Smooth muscle cell (in vitro differentiated cells): ENCODE measurements at regions not wholly inside any gene's neighbourhood (a gene's known extent, or its start where the extent isn't known, plus 50 kb on each side); places are given as distances from the start of the nearest gene placed in this dataset.

ENCODE experiments used
- DNase-seq: peaks from one replicate; lab custom pipeline; 2025; ENCODE audit not compliant: unreplicated experiment; lab: John Stamatoyannopoulos, UW
- H2AFZ ChIP-seq: fragments of 200-600 bp; sonication (generic); 2 replicates; pipeline ENCODE4 v1.6.0; 2016; ENCODE audit warnings: antibody characterized with exemption, low read depth, mild to moderate bottlenecking
- H3F3A ChIP-seq: fragments of 200-600 bp; sonication (generic); 2 replicates; pipeline ENCODE4 v1.6.0; 2017; ENCODE audit warnings: antibody characterized with exemption, low read depth
- H3K27ac ChIP-seq: fragments of 200-600 bp; sonication (generic); 2 replicates; pipeline ENCODE4 v1.5.1; 2016; ENCODE audit warnings: low read depth, mild to moderate bottlenecking
- H3K27me3 ChIP-seq: fragments of 200-600 bp; sonication (generic); 2 replicates; pipeline ENCODE4 v1.6.1; 2016; ENCODE audit warnings: low read depth, mild to moderate bottlenecking
- H3K36me3 ChIP-seq: fragments of 200-600 bp; sonication (generic); 2 replicates; pipeline ENCODE4 v1.5.1; 2016; ENCODE audit warnings: low read depth
- H3K4me1 ChIP-seq: fragments of 200-600 bp; sonication (generic); 2 replicates; pipeline ENCODE4 v1.5.1; 2016; ENCODE audit warnings: low read depth
- H3K4me2 ChIP-seq: fragments of 200-600 bp; sonication (generic); 2 replicates; pipeline ENCODE4 v1.6.0; 2016; ENCODE audit warnings: mild to moderate bottlenecking
- H3K4me3 ChIP-seq: fragments of 200-600 bp; sonication (generic); 2 replicates; pipeline ENCODE4 v1.5.1; 2016; ENCODE audit warnings: mild to moderate bottlenecking
- H3K79me2 ChIP-seq: fragments of 200-600 bp; sonication (generic); 2 replicates; pipeline ENCODE4 v1.6.0; 2016; ENCODE audit warnings: low read depth, mild to moderate bottlenecking
- H3K9ac ChIP-seq: fragments of 200-600 bp; sonication (generic); 2 replicates; pipeline ENCODE4 v1.6.0; 2016; ENCODE audit warnings: low read depth
- H3K9me3 ChIP-seq: fragments of 200-600 bp; sonication (generic); replicated peaks from 2 replicates; pipeline ENCODE4 v1.5.1; 2016; ENCODE audit warnings: low read depth
- H4K20me1 ChIP-seq: fragments of 200-600 bp; sonication (generic); 2 replicates; pipeline ENCODE4 v1.6.0; 2016; ENCODE audit warnings: low read depth
- WGBS: methylation state at CpG from one replicate; pipeline ENCODE4 v1.1.7; 2016; ENCODE audit warnings: low lambda C conversion rate; 5-methylcytosine and 5-hydroxymethylcytosine counted together
- TF ChIP-seq, protein P1 (sequence below): fragments of 200-600 bp; sonication (generic); IDR thresholded peaks from 2 replicates; pipeline ENCODE4 v1.5.1; 2017; ENCODE audit warnings: borderline replicate concordance, mild to moderate bottlenecking, antibody characterized with exemption; ENCODE audit not compliant: insufficient read depth, poor library complexity, severe bottlenecking

DNA sequence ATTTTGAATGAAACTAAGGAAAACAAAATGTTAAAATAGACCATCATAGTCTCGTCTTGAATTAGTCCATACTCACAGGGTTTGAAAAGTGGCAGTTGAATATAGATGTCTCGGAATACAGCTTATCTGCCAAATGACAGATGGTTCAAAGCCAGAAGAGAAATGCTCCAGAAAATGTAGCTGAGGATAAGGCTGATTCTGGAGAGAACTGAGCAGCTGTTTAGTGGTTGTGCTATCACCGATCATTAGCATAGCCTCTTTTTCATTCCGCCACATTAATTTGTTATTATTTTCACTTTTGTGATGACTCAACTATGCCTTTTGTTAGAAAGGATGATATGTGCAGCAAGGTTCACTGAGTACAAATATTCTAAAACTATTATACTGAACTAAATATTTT, 390.2 kb upstream of the MAN1A1 start:
- no peak for DNase-seq
- WGBS: 58% methylated on average over 4 of the region's 4 CpGs
- TF ChIP-seq, protein P1, sequence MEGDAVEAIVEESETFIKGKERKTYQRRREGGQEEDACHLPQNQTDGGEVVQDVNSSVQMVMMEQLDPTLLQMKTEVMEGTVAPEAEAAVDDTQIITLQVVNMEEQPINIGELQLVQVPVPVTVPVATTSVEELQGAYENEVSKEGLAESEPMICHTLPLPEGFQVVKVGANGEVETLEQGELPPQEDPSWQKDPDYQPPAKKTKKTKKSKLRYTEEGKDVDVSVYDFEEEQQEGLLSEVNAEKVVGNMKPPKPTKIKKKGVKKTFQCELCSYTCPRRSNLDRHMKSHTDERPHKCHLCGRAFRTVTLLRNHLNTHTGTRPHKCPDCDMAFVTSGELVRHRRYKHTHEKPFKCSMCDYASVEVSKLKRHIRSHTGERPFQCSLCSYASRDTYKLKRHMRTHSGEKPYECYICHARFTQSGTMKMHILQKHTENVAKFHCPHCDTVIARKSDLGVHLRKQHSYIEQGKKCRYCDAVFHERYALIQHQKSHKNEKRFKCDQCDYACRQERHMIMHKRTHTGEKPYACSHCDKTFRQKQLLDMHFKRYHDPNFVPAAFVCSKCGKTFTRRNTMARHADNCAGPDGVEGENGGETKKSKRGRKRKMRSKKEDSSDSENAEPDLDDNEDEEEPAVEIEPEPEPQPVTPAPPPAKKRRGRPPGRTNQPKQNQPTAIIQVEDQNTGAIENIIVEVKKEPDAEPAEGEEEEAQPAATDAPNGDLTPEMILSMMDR: no peak

GRCh38 chr6:119738425-119738824, 388.9 kb upstream of the MAN1A1 start:
- Histone ChIP-seq H3K9me3 (no peaks in the 10 kb centered on the region), H3K4me2 (no peak overlapping the region), H3F3A (peaks cover 12% of the 10 kb centered on the region), H3K9ac (no peak overlapping the region), H3K4me1 (peaks cover 7% of the 10 kb centered on the region), H4K20me1 (no peaks in the 10 kb centered on the region), H3K27me3 (no peaks in the 10 kb centered on the region), H3K79me2 (no peaks in the 10 kb centered on the region), H3K27ac (no peak overlapping the region), H2AFZ (no peak overlapping the region), H3K4me3 (no peak overlapping the region), H3K36me3 (no peaks in the 10 kb centered on the region)
- no peak for DNase-seq
- TF ChIP-seq, protein P1: no peak
- whole genome bisulfite sequencing: 38% methylated on average over 1 of the region's 1 CpG

More for the DNA sequence above, 390.2 kb upstream of the MAN1A1 start:
- no peaks in the 10 kb centered on the region for H3K27me3 ChIP-seq
- no peak overlapping the region for H3K4me2 ChIP-seq
- H4K20me1 ChIP-seq: no peaks in the 10 kb centered on the region
- no peak overlapping the region for H3K9ac ChIP-seq
- H3K27ac ChIP-seq: no peak overlapping the region
- peaks cover 7% of the 10 kb centered on the region for H3K4me1 ChIP-seq
- H2AFZ ChIP-seq: no peak overlapping the region
- peaks cover 12% of the 10 kb centered on the region for H3F3A ChIP-seq
- H3K79me2 ChIP-seq: no peaks in the 10 kb centered on the region
- no peaks in the 10 kb centered on the region for H3K9me3 ChIP-seq
- no peaks in the 10 kb centered on the region for H3K36me3 ChIP-seq
- H3K4me3 ChIP-seq: no peak overlapping the region

- Histone ChIP-seq H3K27ac (no peak overlapping the region), H3K4me1 (peaks cover 7% of the 10 kb centered on the region), H3K9me3 (no peaks in the 10 kb centered on the region), H3K36me3 (no peaks in the 10 kb centered on the region), H3K79me2 (no peaks in the 10 kb centered on the region), H3K27me3 (no peaks in the 10 kb centered on the region), H3F3A (peaks cover 12% of the 10 kb centered on the region), H4K20me1 (no peaks in the 10 kb centered on the region), H3K4me3 (no peak overlapping the region), H2AFZ (peak overlapping the region; percentile 83), H3K9ac (no peak overlapping the region), H3K4me2 (peak overlapping the region; percentile 61)
- WGBS: 54% methylated on average over 4 of the region's 4 CpGs
- TF ChIP-seq, protein P1: no peak
- DNase-seq: no peak
Observed at GRCh38 chr6:119736296-119737021, 386.9 kb upstream of the MAN1A1 start.

DNA sequence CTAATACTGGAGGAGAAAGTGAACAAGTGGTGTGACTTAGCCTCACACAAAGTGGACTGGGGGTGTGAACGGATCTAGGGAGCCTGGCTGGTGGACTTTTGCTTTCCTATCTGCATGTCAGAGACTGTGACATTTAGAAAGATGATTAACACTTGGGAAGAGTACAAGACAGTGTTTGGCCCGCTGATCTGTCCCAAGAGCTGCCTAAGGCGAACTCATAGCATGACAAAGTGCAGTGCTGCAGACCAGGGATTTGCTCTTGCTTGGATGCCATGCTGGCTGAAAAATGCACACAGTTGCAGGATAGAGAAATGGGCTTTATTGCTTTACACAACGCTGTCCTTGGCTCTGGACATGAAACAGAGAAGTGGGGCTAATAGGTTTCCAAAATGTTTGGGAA, 386.0 kb upstream of the MAN1A1 start:
- peak overlapping the region; percentile 61 for H3K4me2 ChIP-seq
- H3K9ac ChIP-seq: no peak overlapping the region
- no peak overlapping the region for H3K4me3 ChIP-seq
- no peak for DNase-seq
- H3K27me3 ChIP-seq: no peaks in the 10 kb centered on the region
- no peaks in the 10 kb centered on the region for H4K20me1 ChIP-seq
- H2AFZ ChIP-seq: peak overlapping the region; percentile 83
- TF ChIP-seq, protein P1: no peak
- no peak overlapping the region for H3K27ac ChIP-seq
- peaks cover 7% of the 10 kb centered on the region for H3K4me1 ChIP-seq
- H3K9me3 ChIP-seq: no peaks in the 10 kb centered on the region
- H3K79me2 ChIP-seq: no peaks in the 10 kb centered on the region
- WGBS: 6% methylated on average over 4 of the region's 4 CpGs
- peaks cover 12% of the 10 kb centered on the region for H3F3A ChIP-seq
- H3K36me3 ChIP-seq: no peaks in the 10 kb centered on the region
